ENCODE measurements at regions not wholly inside any gene's neighbourhood (a gene's known extent, or its start where the extent isn't known, plus 50 kb on each side); places are given as distances from the start of the nearest gene placed in this dataset.

GRCh38 chr1:238675221-238675620, 711.1 kb upstream of the CHRM3 start:
- DNase-seq (no peak), ATAC-seq (no peak)
- ChIA-PET POLR2A (no interaction called here), CTCF (no interaction called here)
- Histone ChIP-seq H3K27me3 (ENCODE audit: control insufficient read depth in 2 of 2, insufficient read depth in 2 of 2, low read length in 2 of 2) (no peaks in the 10 kb centered on the region), H3K4me3 (ENCODE audit: low read length) (no peak overlapping the region), H3K27ac (ENCODE audit: low read depth, low read length) (no peak overlapping the region), H3K9me3 (ENCODE audit: control insufficient read depth in 2 of 3, low read length in 3 of 3) (peaks cover 0 to 3% (median 0%) of the 10 kb centered on the region in 3 experiments), H3K36me3 (ENCODE audit: control insufficient read depth in 2 of 3, insufficient read depth in 3 of 3, low read length in 3 of 3) (no peaks in the 10 kb centered on the region), H3K4me1 (ENCODE audit: control insufficient read depth in 2 of 2, insufficient read depth in 2 of 2, low read length in 2 of 2) (no peaks in the 10 kb centered on the region)
- Mint-ChIP-seq H3K4me1 (no peaks in the 10 kb centered on the region), H3K27me3 (no peaks in the 10 kb centered on the region), H3K9me3 (peaks cover 0 to 2% (median 0%) of the 10 kb centered on the region in 11 donors), H3K27ac (no peak overlapping the region), H3K4me3 (no peak overlapping the region), H3K36me3 (no peaks in the 10 kb centered on the region)
- intact Hi-C loops (cut with micrococcal nuclease): no loop called here

GRCh38 chr1:238674316-238674715, 712.1 kb upstream of the CHRM3 start:
- POLR2A ChIA-PET: no interaction called here
- ATAC-seq (no peak), DNase-seq (no peak)
- intact Hi-C loops (cut with micrococcal nuclease): no loop called here
- Histone ChIP-seq H3K27ac (ENCODE audit: low read depth, low read length) (no peak overlapping the region), H3K36me3 (ENCODE audit: control insufficient read depth in 2 of 3, insufficient read depth in 3 of 3, low read length in 3 of 3) (no peaks in the 10 kb centered on the region), H3K9me3 (ENCODE audit: control insufficient read depth in 2 of 3, low read length in 3 of 3) (peaks cover 0 to 3% (median 0%) of the 10 kb centered on the region in 3 experiments), H3K4me3 (ENCODE audit: low read length) (no peak overlapping the region), H3K4me1 (ENCODE audit: control insufficient read depth in 2 of 2, insufficient read depth in 2 of 2, low read length in 2 of 2) (no peaks in the 10 kb centered on the region), H3K27me3 (ENCODE audit: control insufficient read depth in 2 of 2, insufficient read depth in 2 of 2, low read length in 2 of 2) (no peaks in the 10 kb centered on the region)
- H3K27me3 Mint-ChIP-seq: no peaks in the 10 kb centered on the region
- H3K4me1 Mint-ChIP-seq: no peaks in the 10 kb centered on the region
- no peaks in the 10 kb centered on the region for H3K36me3 Mint-ChIP-seq
- H3K27ac Mint-ChIP-seq: no peak overlapping the region
- no peak overlapping the region for H3K4me3 Mint-ChIP-seq
- H3K9me3 Mint-ChIP-seq: peaks cover 0 to 2% (median 0%) of the 10 kb centered on the region in 11 donors
- CTCF ChIA-PET: no interaction called here

GRCh38 chr1:238673561-238673960, 712.8 kb upstream of the CHRM3 start:
- CTCF ChIA-PET: no interaction called here
- H3K36me3 Mint-ChIP-seq: no peaks in the 10 kb centered on the region

GRCh38 chr1:238672806-238673205, 713.6 kb upstream of the CHRM3 start:
- H3K9me3 Mint-ChIP-seq: peaks cover 0 to 4% (median 0%) of the 10 kb centered on the region in 11 donors
- intact Hi-C loops (cut with micrococcal nuclease): no loop called here
- no peak overlapping the region for H3K4me3 ChIP-seq (ENCODE audit: low read length)
- H3K4me1 ChIP-seq (ENCODE audit: control insufficient read depth in 2 of 2, insufficient read depth in 2 of 2, low read length in 2 of 2): no peaks in the 10 kb centered on the region
- H3K27me3 ChIP-seq (ENCODE audit: control insufficient read depth in 2 of 2, insufficient read depth in 2 of 2, low read length in 2 of 2): no peaks in the 10 kb centered on the region
- H3K27ac Mint-ChIP-seq: no peak overlapping the region
- peaks cover 0 to 3% (median 0%) of the 10 kb centered on the region in 3 experiments for H3K9me3 ChIP-seq (ENCODE audit: control insufficient read depth in 2 of 3, low read length in 3 of 3)
- POLR2A ChIA-PET: no interaction called here
- H3K4me3 Mint-ChIP-seq: no peak overlapping the region
- CTCF ChIA-PET: no interaction called here
- no peaks in the 10 kb centered on the region for H3K4me1 Mint-ChIP-seq
- H3K27ac ChIP-seq (ENCODE audit: low read depth, low read length): no peak overlapping the region
- no peak for ATAC-seq
- H3K36me3 ChIP-seq (ENCODE audit: control insufficient read depth in 2 of 3, insufficient read depth in 3 of 3, low read length in 3 of 3): no peaks in the 10 kb centered on the region
- H3K27me3 Mint-ChIP-seq: no peaks in the 10 kb centered on the region
- no peaks in the 10 kb centered on the region for H3K36me3 Mint-ChIP-seq
- no peak for DNase-seq

More at GRCh38 chr1:238673561-238673960, 712.8 kb upstream of the CHRM3 start:
- Histone ChIP-seq H3K27ac (ENCODE audit: low read depth, low read length) (no peak overlapping the region), H3K4me1 (ENCODE audit: control insufficient read depth in 2 of 2, insufficient read depth in 2 of 2, low read length in 2 of 2) (no peaks in the 10 kb centered on the region), H3K36me3 (ENCODE audit: control insufficient read depth in 2 of 3, insufficient read depth in 3 of 3, low read length in 3 of 3) (no peaks in the 10 kb centered on the region), H3K27me3 (ENCODE audit: control insufficient read depth in 2 of 2, insufficient read depth in 2 of 2, low read length in 2 of 2) (no peaks in the 10 kb centered on the region), H3K9me3 (ENCODE audit: control insufficient read depth in 2 of 3, low read length in 3 of 3) (peaks cover 0 to 3% (median 0%) of the 10 kb centered on the region in 3 experiments), H3K4me3 (ENCODE audit: low read length) (no peak overlapping the region)
- Mint-ChIP-seq H3K9me3 (peaks cover 0 to 2% (median 0%) of the 10 kb centered on the region in 11 donors), H3K4me1 (no peaks in the 10 kb centered on the region), H3K27me3 (no peaks in the 10 kb centered on the region), H3K27ac (no peak overlapping the region), H3K4me3 (no peak overlapping the region)
- POLR2A ChIA-PET: no interaction called here
- DNase-seq (no peak), ATAC-seq (no peak)
- intact Hi-C loops (cut with micrococcal nuclease): no loop called here

- no peaks in the 10 kb centered on the region for H3K36me3 ChIP-seq (ENCODE audit: control insufficient read depth in 2 of 3, insufficient read depth in 3 of 3, low read length in 3 of 3)
- Mint-ChIP-seq H3K27ac (no peak overlapping the region), H3K4me3 (no peak overlapping the region), H3K4me1 (no peaks in the 10 kb centered on the region), H3K36me3 (no peaks in the 10 kb centered on the region), H3K27me3 (no peaks in the 10 kb centered on the region), H3K9me3 (peaks cover 0 to 4% (median 2%) of the 10 kb centered on the region in 11 donors)
- POLR2A ChIA-PET: no interaction called here
- no peak overlapping the region for H3K27ac ChIP-seq (ENCODE audit: low read depth, low read length)
- H3K9me3 ChIP-seq (ENCODE audit: control insufficient read depth in 2 of 3, low read length in 3 of 3): peaks cover 0 to 3% (median 0%) of the 10 kb centered on the region in 3 experiments
- no peaks in the 10 kb centered on the region for H3K4me1 ChIP-seq (ENCODE audit: control insufficient read depth in 2 of 2, insufficient read depth in 2 of 2, low read length in 2 of 2)
- CTCF ChIA-PET: no interaction called here
- intact Hi-C loops (cut with micrococcal nuclease): no loop called here
- ATAC-seq (no peak), DNase-seq (no peak)
- no peak overlapping the region for H3K4me3 ChIP-seq (ENCODE audit: low read length)
- no peaks in the 10 kb centered on the region for H3K27me3 ChIP-seq (ENCODE audit: control insufficient read depth in 2 of 2, insufficient read depth in 2 of 2, low read length in 2 of 2)
Observed at GRCh38 chr1:238672262-238672661, 714.1 kb upstream of the CHRM3 start.

GRCh38 chr1:238664139-238664538, 722.2 kb upstream of the CHRM3 start:
- H3K9me3 ChIP-seq (ENCODE audit: control insufficient read depth in 2 of 3, low read length in 3 of 3): no peaks in the 10 kb centered on the region
- CTCF ChIA-PET: no interaction called here
- Mint-ChIP-seq H3K27ac (no peak overlapping the region), H3K4me3 (no peak overlapping the region), H3K4me1 (no peaks in the 10 kb centered on the region), H3K9me3 (peaks cover 0 to 11% (median 4%) of the 10 kb centered on the region in 11 donors), H3K27me3 (no peaks in the 10 kb centered on the region), H3K36me3 (no peaks in the 10 kb centered on the region)
- DNase-seq (no peak), ATAC-seq (no peak)
- no peaks in the 10 kb centered on the region for H3K36me3 ChIP-seq (ENCODE audit: control insufficient read depth in 2 of 3, insufficient read depth in 3 of 3, low read length in 3 of 3)
- no peaks in the 10 kb centered on the region for H3K27me3 ChIP-seq (ENCODE audit: control insufficient read depth in 2 of 2, insufficient read depth in 2 of 2, low read length in 2 of 2)
- POLR2A ChIA-PET: no interaction called here
- H3K4me1 ChIP-seq (ENCODE audit: control insufficient read depth in 2 of 2, insufficient read depth in 2 of 2, low read length in 2 of 2): no peaks in the 10 kb centered on the region
- no peak overlapping the region for H3K27ac ChIP-seq (ENCODE audit: low read depth, low read length)
- H3K4me3 ChIP-seq (ENCODE audit: low read length): no peak overlapping the region
- intact Hi-C loops (cut with micrococcal nuclease): no loop called here

GRCh38 chr1:238660849-238661248, 725.5 kb upstream of the CHRM3 start:
- Histone ChIP-seq H3K4me1 (ENCODE audit: control insufficient read depth in 2 of 2, insufficient read depth in 2 of 2, low read length in 2 of 2) (no peaks in the 10 kb centered on the region), H3K9me3 (ENCODE audit: control insufficient read depth in 2 of 3, low read length in 3 of 3) (no peaks in the 10 kb centered on the region), H3K27me3 (ENCODE audit: control insufficient read depth in 2 of 2, insufficient read depth in 2 of 2, low read length in 2 of 2) (no peaks in the 10 kb centered on the region), H3K4me3 (ENCODE audit: low read length) (no peak overlapping the region), H3K27ac (ENCODE audit: low read depth, low read length) (no peak overlapping the region), H3K36me3 (ENCODE audit: control insufficient read depth in 2 of 3, insufficient read depth in 3 of 3, low read length in 3 of 3) (no peaks in the 10 kb centered on the region)
- Mint-ChIP-seq H3K9me3 (peaks cover 0 to 14% (median 1%) of the 10 kb centered on the region in 11 donors), H3K27ac (no peak overlapping the region), H3K36me3 (no peaks in the 10 kb centered on the region), H3K4me3 (no peak overlapping the region), H3K4me1 (no peaks in the 10 kb centered on the region), H3K27me3 (no peaks in the 10 kb centered on the region)
- intact Hi-C loops (cut with micrococcal nuclease): no loop called here
- no peak for DNase-seq
- ChIA-PET POLR2A (no interaction called here), CTCF (no interaction called here)
- ATAC-seq: no peak
